Lower leg skin (tissue), 4 donors: ENCODE measurements at regions not wholly inside any gene's neighbourhood (a gene's known extent, or its start where the extent isn't known, plus 50 kb on each side); places are given as distances from the start of the nearest gene placed in this dataset.

Experiments
- DNase-seq, 2 donors: peaks; one replicate each; pipeline ENCODE4 v3.0.0-alpha.2; 2019; ENCODE audit warnings: low spot score in 2 of 2
- H3K4me3 ChIP-seq: fragments of 200-600 bp; sonication (generic); 2 replicates; pipeline ENCODE4 v1.5.1; 2017; ENCODE audit warnings: mild to moderate bottlenecking, low read depth; ENCODE audit not compliant: poor library complexity, severe bottlenecking
- CTCF ChIP-seq, 3 donors: fragments of 450-650 bp; IDR thresholded peaks; one replicate each; pipeline ENCODE4 v1.5.1; 2016; ENCODE audit warnings: antibody characterized with exemption in 3 of 3, mild to moderate bottlenecking in 3 of 3, moderate library complexity in 2 of 3
- POLR2A ChIP-seq, 2 donors: fragments of 450-650 bp; IDR thresholded peaks; one replicate each; pipeline ENCODE4 v1.6.1; 2016 to 2017; ENCODE audit warnings: antibody characterized with exemption in 2 of 2, mild to moderate bottlenecking in 1 of 2, moderate library complexity in 1 of 2
- WGBS, 2 donors: methylation state at CpG; one replicate each; pipeline ENCODE4 v1.1.5; 2018; 5-methylcytosine and 5-hydroxymethylcytosine counted together
- intact Hi-C: fragments of 100-400 bp; cut with DNase I; formaldehyde crosslinking; loops from one replicate; pipeline ENCODE4 v1.15.0; 2023; ENCODE audit warnings: low total_unique reads

GRCh38 chr9:13769006-13769405, 489.5 kb upstream of the MPDZ start:
- 93 to 95% methylated on average over 3 of the region's 3 CpGs for WGBS, 2 donors
- no peak overlapping the region for H3K4me3 ChIP-seq

GRCh38 chr9:13762209-13762608, 482.7 kb upstream of the MPDZ start:
- intact Hi-C loops = no loop called here
- no peak for TF ChIP-seq CTCF (IDR thresholded peaks at IDR 0.05)
- no peak for TF ChIP-seq POLR2A (IDR thresholded peaks at IDR 0.05)

More at GRCh38 chr9:13769006-13769405, 489.5 kb upstream of the MPDZ start:
- TF ChIP-seq POLR2A (IDR thresholded peaks at IDR 0.05) = no peak
- no peak for TF ChIP-seq CTCF (IDR thresholded peaks at IDR 0.05)
- no peak for DNase-seq
- intact Hi-C loops = no loop called here

GRCh38 chr9:13759551-13759950, 480.1 kb upstream of the MPDZ start:
- TF ChIP-seq CTCF (IDR thresholded peaks at IDR 0.05) (no peak), POLR2A (IDR thresholded peaks at IDR 0.05) (no peak)
- intact Hi-C loops = no loop called here
- no peak overlapping the region for H3K4me3 ChIP-seq
- DNase-seq = no peak
- WGBS, 2 donors = 79 to 88% methylated on average over 3 of the region's 3 CpGs

More at GRCh38 chr9:13762209-13762608, 482.7 kb upstream of the MPDZ start:
- H3K4me3 ChIP-seq = no peak overlapping the region
- 84 to 94% methylated on average over 3 of the region's 3 CpGs for WGBS, 2 donors
- DNase-seq = no peak

- no peak overlapping the region for H3K4me3 ChIP-seq
- intact Hi-C loops = no loop called here
- no peak for DNase-seq
- no peak for TF ChIP-seq POLR2A (IDR thresholded peaks at IDR 0.05)
- no peak for TF ChIP-seq CTCF (IDR thresholded peaks at IDR 0.05)
- 50 to 55% methylated on average over 9 of the region's 9 CpGs for WGBS, 2 donors
Observed at GRCh38 chr9:13758936-13759335, 479.4 kb upstream of the MPDZ start.

- TF ChIP-seq CTCF (IDR thresholded peaks at IDR 0.05) (no peak), POLR2A (IDR thresholded peaks at IDR 0.05) (no peak)
- WGBS, 2 donors = 92 to 97% methylated on average over 4 of the region's 4 CpGs
- H3K4me3 ChIP-seq = no peak overlapping the region
- intact Hi-C loops = no loop called here
- DNase-seq = no peak
Observed at GRCh38 chr9:13756943-13757342, 477.5 kb upstream of the MPDZ start.

GRCh38 chr9:13755551-13755950, 476.1 kb upstream of the MPDZ start:
- no peak overlapping the region for H3K4me3 ChIP-seq
- no peak for TF ChIP-seq CTCF (IDR thresholded peaks at IDR 0.05)
- TF ChIP-seq POLR2A (IDR thresholded peaks at IDR 0.05) = no peak
- WGBS, 2 donors = 84 to 96% methylated on average over 1 of the region's 1 CpG
- intact Hi-C loops = no loop called here
- DNase-seq = no peak
